ENCODE measurements at regions not wholly inside any gene's neighbourhood (a gene's known extent, or its start where the extent isn't known, plus 50 kb on each side); places are given as distances from the start of the nearest gene placed in this dataset.
A peak's percentile ranks its signal among the peaks of the same experiment; 100 is the strongest.

DNA sequence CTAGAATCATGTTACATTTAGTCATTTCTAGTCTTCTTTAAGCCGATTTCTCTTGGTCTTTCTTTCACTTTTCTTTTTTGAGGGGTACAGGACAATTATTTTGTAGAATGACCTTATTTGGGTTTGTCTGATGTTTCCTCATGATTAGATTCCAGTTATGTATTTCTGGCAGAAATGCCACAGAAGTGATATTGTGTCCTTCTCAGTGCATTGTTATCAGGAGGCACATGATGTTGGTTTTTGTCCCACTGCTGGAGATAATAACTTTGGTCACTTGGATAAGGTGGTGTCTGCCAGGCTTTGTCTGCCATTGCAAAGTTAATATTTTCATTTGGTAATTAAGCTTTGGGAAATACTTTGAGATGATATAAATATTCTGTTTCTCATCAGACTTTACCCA is 100.3 kb downstream of the RRM1 start (continued):
- TF ChIP-seq, protein P1, sequence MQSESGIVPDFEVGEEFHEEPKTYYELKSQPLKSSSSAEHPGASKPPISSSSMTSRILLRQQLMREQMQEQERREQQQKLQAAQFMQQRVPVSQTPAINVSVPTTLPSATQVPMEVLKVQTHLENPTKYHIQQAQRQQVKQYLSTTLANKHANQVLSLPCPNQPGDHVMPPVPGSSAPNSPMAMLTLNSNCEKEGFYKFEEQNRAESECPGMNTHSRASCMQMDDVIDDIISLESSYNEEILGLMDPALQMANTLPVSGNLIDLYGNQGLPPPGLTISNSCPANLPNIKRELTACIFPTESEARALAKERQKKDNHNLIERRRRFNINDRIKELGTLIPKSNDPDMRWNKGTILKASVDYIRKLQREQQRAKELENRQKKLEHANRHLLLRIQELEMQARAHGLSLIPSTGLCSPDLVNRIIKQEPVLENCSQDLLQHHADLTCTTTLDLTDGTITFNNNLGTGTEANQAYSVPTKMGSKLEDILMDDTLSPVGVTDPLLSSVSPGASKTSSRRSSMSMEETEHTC (IDR thresholded peaks at IDR 0.05) = peak; percentile 58; the same call in 1 of the 2 replicates
- TF ChIP-seq ZEB2 (IDR thresholded peaks at IDR 0.05) (peak; percentile 12; the same call in 1 of the 2 replicates), ZNF431 (CRISPR knock-in tag; IDR thresholded peaks at IDR 0.05) (no peak), NCOA1 (IDR thresholded peaks at IDR 0.05; ENCODE audit: low read depth) (no peak), ATF7 (IDR thresholded peaks at IDR 0.05) (peak; percentile 40; the same call in 1 of the 2 replicates), ZFP1 (CRISPR knock-in tag; IDR thresholded peaks at IDR 0.05) (no peak), HDAC2 (IDR thresholded peaks at IDR 0.05) (0 out of 2 replicates have a peak, but pooled peaks have one; percentile 55), SMARCA4 (IDR thresholded peaks at IDR 0.05) (peak; percentile 93), GATAD2A (IDR thresholded peaks at IDR 0.05) (0 out of 2 replicates have a peak, but pooled peaks have one; percentile 42), ZBED1 (IDR thresholded peaks at IDR 0.05) (no peak), EHMT2 (IDR thresholded peaks at IDR 0.05) (peak; percentile 64), SMARCE1 (IDR thresholded peaks at IDR 0.05) (peak; percentile 72; the same call in 1 of the 2 replicates), ZNF239 (CRISPR knock-in tag; IDR thresholded peaks at IDR 0.05) (peak; percentile 86), MYC (IDR thresholded peaks at IDR 0.05; ENCODE audit: low read depth, low read length) (peak; percentile 55), MYC (CRISPR knock-in tag; IDR thresholded peaks at IDR 0.05; ENCODE audit: borderline replicate concordance, low read depth) (no peak), HDAC3 (IDR thresholded peaks at IDR 0.05; ENCODE audit: borderline replicate concordance, partially characterized antibody) (peak; percentile 37), NFIC (IDR thresholded peaks at IDR 0.05) (peak; percentile 79), MXI1 (IDR thresholded peaks at IDR 0.05; ENCODE audit: low read depth, low read length) (peak; percentile 25; the same call in 1 of the 2 replicates), ZNF830 (CRISPR knock-in tag; IDR thresholded peaks at IDR 0.05) (no peak), PHB2 (IDR thresholded peaks at IDR 0.05; ENCODE audit: low read depth) (peak; percentile 44; the same call in 1 of the 2 replicates), RAD21 (CRISPR knock-in tag; conservative IDR thresholded peaks at IDR 0.05 in 1 of 2, IDR thresholded peaks at IDR 0.05 in 1 of 2) (no peak), EP300 (IDR thresholded peaks at IDR 0.05; ENCODE audit: low read length) (peak; percentile 88), ZNF766 (CRISPR knock-in tag; conservative IDR thresholded peaks at IDR 0.05) (0 out of 2 replicates have a peak, but pooled peaks have one; percentile 46)
- TF ChIP-seq, protein P2, sequence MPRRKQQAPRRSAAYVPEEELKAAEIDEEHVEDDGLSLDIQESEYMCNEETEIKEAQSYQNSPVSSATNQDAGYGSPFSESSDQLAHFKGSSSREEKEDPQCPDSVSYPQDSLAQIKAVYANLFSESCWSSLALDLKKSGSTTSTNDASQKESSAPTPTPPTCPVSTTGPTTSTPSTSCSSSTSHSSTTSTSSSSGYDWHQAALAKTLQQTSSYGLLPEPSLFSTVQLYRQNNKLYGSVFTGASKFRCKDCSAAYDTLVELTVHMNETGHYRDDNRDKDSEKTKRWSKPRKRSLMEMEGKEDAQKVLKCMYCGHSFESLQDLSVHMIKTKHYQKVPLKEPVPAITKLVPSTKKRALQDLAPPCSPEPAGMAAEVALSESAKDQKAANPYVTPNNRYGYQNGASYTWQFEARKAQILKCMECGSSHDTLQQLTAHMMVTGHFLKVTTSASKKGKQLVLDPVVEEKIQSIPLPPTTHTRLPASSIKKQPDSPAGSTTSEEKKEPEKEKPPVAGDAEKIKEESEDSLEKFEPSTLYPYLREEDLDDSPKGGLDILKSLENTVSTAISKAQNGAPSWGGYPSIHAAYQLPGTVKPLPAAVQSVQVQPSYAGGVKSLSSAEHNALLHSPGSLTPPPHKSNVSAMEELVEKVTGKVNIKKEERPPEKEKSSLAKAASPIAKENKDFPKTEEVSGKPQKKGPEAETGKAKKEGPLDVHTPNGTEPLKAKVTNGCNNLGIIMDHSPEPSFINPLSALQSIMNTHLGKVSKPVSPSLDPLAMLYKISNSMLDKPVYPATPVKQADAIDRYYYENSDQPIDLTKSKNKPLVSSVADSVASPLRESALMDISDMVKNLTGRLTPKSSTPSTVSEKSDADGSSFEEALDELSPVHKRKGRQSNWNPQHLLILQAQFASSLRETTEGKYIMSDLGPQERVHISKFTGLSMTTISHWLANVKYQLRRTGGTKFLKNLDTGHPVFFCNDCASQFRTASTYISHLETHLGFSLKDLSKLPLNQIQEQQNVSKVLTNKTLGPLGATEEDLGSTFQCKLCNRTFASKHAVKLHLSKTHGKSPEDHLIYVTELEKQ (CRISPR knock-in tag; IDR thresholded peaks at IDR 0.05) = no peak
- TF ChIP-seq, protein P3, sequence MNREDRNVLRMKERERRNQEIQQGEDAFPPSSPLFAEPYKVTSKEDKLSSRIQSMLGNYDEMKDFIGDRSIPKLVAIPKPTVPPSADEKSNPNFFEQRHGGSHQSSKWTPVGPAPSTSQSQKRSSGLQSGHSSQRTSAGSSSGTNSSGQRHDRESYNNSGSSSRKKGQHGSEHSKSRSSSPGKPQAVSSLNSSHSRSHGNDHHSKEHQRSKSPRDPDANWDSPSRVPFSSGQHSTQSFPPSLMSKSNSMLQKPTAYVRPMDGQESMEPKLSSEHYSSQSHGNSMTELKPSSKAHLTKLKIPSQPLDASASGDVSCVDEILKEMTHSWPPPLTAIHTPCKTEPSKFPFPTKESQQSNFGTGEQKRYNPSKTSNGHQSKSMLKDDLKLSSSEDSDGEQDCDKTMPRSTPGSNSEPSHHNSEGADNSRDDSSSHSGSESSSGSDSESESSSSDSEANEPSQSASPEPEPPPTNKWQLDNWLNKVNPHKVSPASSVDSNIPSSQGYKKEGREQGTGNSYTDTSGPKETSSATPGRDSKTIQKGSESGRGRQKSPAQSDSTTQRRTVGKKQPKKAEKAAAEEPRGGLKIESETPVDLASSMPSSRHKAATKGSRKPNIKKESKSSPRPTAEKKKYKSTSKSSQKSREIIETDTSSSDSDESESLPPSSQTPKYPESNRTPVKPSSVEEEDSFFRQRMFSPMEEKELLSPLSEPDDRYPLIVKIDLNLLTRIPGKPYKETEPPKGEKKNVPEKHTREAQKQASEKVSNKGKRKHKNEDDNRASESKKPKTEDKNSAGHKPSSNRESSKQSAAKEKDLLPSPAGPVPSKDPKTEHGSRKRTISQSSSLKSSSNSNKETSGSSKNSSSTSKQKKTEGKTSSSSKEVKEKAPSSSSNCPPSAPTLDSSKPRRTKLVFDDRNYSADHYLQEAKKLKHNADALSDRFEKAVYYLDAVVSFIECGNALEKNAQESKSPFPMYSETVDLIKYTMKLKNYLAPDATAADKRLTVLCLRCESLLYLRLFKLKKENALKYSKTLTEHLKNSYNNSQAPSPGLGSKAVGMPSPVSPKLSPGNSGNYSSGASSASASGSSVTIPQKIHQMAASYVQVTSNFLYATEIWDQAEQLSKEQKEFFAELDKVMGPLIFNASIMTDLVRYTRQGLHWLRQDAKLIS (CRISPR knock-in tag; IDR thresholded peaks at IDR 0.05) = no peak

Measured in K562 (cell line).